CD4-positive, alpha-beta T cell treated with Interleukin-6 for 4 hours (primary cell): ENCODE measurements at regions not wholly inside any gene's neighbourhood (a gene's known extent, or its start where the extent isn't known, plus 50 kb on each side); places are given as distances from the start of the nearest gene placed in this dataset.

ENCODE experiments used
- DNase-seq: peaks from one replicate; pipeline ENCODE4 v3.0.0-alpha.2; 2020; ENCODE audit warnings: mixed read lengths

DNA sequence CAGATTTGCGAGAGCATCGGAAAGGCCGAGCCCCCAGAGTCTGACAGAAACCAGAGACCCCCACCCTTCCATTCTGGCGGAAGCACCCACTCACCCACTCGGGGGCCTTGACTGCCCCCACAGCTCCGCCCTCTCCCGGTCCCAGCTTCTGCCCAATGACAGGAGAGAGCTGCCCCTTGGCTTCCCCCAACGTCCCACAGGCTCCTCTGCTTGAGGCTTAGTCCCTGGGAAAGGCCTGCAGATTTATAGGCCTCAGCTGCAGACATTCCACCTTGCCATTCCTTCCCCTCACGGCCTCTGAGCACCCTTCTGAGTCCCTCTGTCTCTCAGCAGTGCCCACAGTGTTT, 125.0 kb upstream of the NCAM1 start:
- DNase-seq = no peak

DNA sequence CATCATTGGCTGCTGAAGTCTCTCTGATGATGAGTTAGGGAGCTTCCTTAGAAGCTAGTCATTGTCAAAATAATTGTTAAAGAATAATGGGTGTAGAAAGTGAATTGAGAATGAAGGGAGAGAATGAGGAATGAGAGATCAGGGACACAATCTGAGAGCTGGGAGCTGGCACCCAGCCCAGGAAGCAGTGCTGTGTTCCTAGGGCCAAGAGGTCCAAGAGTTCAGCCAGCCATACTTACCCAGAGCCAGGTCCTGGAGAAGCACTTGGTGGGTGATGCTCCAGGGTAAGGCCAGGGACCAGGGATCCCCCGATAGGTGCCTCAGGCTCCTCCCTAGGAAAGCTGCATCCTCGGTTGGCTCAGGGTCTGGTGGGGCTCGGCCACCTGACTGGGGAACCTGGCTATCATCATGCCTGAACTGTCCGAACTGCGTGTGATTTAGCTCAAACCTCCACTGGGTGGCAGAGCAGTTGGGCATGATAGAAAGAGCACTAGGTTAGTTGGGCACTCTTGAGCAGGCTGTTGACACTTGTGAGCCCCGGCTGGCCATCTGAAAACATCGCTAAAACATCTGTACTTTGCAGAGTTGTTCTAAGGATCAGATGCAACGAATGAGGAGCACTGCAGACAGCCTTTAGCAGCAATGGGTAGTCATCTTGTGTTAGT, 123.9 kb upstream of the NCAM1 start:
- DNase-seq = no peak

DNA sequence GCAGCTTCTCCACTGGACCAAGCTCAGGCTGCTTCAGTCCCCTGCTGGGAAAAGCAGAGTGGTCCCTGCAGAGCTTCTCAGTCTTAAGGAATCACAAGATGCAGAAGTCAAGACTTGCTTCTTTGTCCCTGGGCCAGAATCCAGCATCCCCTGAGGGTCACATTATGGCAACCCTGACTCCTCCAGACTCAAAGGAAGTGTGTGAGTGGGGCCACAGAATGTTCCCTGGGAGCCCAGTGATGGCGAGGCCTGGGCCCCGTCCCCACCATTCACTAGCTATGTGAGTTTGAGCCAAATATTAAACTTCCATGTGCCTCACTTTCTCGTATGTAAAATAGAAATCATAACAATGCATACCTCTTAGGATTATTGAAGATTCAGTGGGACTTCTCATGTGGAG, 122.2 kb upstream of the NCAM1 start:
- DNase-seq = no peak

DNA sequence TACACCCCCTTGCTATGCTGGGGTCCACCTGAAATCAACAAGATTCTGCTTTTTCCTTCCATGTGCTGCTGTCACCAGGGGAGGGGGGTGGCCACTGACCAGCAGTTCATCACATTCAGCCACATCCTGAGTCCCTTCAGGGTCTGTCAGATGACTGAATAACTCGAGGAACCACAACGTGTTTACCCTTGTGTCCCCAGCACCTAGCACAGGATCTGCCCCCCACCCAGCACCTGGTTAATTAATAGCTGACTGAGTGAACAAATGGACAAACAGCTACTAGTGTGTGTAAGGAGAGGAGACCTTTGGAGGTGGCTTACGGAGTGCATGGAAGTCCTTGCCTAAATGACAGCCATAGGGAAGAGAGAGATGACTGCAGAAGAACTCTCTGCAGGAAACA, 119.5 kb upstream of the NCAM1 start:
- no peak for DNase-seq

DNA sequence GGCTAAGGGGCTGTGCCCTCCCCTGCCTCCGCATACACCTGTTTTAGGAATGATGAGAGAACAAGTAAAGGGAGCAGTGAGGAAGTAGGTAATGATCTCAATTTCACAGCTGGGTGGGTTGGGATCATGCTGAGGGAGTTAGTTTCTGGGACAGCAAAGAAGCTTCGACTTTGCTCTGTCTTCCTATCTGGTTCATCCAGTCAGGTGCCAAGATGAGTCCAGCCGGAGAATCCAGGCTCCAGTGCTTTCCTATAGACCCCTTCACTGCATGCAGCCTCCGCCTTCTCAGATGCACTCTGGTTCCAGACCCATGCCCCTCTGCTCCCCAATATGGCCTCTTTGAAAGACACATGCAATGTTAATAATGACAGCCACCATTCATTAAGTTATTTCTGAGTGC, 119.1 kb upstream of the NCAM1 start:
- DNase-seq = no peak

DNA sequence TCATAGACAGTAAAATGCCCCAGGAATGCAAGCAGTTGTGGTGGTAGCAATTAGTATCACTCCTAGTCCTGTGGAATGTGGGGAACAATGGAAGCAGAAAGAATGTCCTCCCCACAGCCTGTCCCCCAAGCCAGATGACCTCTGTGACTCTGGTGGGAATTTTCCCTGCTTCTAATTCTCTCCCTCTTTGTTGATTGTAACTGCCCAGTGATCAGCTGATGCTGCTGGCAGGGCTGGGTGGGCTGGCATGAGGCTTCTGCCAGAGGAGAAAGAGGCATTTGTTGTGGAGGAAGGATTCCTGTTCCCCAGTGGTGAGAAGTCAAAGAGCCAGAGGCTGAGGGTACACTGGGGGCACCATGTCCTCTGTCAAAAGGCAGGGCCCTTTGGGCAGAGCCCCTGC, 116.7 kb upstream of the NCAM1 start:
- no peak for DNase-seq

DNA sequence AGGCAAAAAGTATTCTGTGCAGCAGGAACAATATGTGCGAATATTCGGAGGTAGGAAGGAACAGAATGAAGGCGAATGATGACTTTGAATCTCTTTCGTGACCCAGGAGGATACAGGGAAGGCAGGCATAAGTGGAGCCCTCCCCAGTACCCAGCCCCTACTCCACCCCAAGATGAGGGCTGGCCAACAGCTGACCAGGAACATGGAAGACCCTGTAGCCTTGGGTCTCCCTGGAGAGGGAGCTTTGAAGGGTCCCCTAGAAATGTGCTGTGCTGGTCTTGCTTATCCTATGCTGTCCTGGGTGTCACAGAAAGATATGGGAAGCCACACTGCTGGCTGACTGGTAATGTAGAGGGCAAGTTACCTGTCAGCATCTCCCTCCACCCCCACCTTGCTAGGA, 113.7 kb upstream of the NCAM1 start:
- DNase-seq = no peak

DNA sequence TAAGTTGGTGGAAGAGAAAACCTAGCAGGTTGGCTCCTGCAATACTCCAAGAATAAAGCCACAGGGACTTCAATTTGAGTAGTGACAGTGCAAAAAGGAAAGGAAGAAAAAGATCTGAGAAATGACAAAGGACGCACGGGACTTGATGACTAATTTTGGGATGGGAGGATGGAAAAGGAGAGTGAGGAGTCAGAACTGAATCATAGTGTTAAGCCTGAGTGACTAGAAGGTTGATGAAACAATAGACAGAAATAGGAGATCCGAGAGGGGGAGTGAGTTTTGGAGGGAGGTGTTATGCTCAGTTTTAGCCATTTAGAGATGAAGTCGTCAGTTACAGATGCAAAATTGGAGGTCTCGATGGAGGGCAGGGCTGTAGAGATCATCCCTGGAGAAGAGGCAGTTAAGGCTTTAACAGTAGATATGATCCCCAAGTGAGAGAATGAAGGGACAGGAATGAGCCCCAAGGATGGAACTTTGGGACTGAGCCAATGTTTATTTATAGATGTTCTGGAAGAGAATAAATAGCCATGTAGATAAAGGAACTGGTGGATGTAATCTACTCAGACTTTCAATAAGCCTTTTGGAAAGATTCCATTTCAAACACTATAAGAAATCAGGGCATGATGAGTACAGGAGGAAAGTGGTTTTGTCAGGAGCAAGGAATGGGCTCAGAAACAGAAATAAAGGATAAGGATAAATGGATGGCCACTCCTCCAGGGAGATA, 108.9 kb upstream of the NCAM1 start:
- DNase-seq = no peak

DNA sequence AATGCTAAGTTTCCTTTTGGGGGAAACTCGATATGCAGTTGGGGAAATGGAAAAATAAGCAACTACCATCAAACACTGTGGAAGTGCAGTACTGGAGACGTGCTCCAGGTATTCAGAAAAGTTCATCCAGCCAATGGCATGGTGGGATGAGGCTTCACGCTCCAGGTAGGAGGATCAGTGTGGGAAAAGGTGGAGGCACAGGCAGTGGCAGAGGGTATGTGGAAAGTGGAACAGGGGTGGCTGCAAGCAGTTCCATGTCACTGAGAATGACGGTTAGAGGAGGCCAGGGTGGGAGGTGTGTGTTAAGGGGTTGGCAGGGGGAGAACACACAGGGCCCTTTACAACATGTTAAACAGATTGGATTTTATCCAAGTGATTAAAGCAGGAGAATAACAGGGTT, 105.1 kb upstream of the NCAM1 start:
- no peak for DNase-seq

DNA sequence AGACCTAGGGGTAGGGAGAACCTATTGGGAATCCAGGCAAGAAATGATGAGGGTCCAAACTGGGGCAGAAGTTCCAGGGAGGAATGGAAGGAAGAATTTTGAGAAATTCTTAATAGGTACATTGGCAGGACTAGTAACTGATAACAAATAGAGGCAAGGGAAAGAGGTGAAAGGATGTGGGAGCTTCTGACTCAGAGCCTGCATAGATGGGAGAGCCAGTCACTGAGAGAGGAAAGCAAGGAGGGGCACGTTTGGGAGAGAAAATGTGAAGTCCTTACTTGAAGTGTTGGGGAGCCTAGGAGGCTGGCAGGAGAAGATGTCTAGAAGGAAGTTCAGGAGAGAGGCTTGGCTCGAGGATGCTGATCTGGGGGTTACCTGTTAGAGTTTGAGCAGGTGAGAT, 104.6 kb upstream of the NCAM1 start:
- no peak for DNase-seq

DNA sequence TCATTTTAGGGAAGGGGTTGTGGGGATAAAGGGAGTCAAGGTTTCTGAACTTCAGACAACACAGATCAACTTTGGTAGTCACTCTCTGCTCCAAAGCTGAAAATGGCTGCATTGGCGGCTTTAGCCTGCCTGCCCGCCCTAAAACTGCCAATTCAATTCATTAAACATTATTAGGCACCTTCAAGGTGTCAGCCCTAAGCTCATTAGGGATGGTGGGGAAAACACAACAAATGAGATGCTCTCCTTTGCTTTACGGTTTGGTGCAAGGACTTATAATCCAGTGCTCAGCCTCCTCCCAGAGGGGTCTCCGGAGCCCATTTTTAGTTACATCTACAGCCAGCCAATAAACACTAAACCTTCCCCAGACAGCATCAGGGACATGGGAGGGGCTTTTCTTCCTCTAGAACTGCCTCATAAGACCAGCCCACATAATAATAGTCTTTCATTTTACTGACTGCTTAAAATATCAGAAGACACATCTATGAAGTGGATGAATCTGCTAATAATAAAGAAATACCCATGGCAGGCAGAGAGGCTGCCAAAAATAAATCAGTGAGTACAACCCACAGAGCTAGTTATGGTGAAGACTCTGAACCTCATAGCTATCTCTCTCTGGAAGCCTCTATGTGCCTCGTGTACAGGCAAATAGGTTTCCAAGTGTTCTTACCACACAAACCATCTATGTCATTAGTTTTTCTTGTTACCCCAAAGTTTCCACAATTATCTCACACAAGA, 102.8 kb upstream of the NCAM1 start:
- no peak for DNase-seq

DNA sequence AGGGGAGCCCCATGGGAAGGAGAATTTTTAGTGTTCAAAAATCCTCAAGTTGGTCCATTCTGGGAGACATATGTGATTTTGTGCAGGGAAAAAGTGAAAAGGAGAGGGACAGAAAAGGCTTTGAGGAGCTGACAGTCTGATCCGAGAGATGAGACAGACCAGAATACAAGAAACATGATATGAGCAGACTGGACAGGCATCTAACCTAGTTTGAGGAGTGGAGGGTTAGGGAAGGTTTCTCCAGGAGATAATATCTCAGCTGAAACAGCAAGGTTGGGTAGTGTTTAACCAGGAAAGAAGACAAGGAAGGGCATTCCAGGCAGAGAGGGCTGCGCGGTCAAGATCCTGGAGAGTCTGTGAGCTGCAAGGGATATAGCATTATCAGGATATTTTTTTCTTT, 101.4 kb upstream of the NCAM1 start:
- no peak for DNase-seq

DNA sequence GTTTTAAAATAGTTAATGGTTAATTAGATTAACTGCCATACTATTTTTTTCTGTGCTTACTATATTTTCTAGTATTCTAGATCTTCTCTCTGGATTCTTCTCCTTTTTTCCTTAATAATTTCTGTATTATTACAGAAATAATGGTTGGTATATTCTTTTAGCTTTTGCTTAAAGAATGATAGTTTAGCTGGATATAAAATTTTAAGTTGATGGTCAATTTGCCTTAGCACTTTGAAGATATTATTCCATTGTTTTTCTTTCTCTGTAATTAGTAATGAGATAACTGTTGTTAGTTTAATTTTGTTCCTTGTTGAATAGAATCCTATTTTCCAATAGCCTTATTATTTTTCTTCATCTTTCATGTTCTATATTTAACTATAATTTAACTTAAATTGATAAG, 99.9 kb upstream of the NCAM1 start:
- DNase-seq = no peak

DNA sequence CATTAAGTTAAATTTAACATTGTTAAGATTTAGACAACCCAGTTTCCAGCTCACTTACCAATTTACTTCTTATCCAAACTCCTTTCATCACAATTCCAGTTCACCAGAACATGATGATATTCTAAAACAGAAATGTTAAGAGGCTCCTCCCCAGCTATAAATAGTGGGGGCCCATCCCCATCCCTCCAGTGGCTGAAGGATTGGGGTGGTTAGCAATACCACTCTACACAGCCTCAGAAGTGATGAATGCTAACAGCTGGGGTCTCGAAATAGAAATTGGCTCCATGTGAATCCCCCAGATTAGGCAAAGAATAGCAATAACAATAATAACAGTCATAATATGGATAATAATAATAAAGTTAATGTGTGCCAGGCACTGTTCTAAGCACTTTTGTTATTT, 97.9 kb upstream of the NCAM1 start:
- DNase-seq = no peak

DNA sequence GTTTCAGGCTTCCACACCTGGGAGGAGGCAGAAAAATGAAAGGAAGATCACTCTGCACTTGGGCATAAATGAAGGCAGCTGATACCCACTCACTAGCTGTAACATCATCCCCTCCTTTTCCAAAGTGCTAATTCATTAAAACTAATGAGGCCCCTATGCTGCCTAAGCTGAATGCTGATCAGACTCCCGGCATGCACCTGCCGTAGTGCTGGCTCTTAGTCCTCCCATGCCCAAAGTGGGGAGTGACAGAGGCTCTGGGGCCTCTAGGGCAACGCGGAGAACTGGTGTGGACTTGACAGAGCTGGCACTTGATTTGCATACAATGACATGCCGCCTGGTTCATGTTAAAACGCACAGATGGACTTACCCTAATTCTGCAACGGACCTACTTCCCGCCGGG, 96.5 kb upstream of the NCAM1 start:
- no peak for DNase-seq

DNA sequence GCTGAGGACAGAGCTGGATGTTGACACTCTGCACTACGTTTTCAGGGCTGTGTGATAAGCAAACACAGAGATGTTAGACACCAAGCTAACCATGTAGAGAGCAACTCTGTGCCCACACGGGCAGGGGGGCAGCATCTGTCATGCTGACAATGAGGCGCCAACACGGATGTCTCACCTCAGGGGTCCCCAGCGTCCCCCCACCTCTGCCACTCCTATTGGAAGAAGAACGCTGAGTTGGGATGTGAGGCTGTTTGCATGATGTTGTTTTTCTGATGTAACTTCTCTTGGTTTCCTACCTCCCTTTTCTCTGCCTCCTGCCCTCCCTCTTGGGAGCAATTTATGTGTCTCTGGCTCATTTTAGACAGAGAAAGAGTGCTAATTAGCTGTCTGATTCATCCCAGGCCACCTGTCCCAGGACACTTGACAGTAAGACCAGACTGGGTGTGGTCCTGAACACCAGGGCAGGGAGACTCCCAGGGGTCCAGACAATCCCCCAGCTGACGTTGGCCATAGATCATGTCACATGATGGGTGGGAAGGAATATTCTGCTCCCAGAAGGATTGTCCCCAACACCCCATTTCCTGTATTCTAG, 89.2 kb upstream of the NCAM1 start:
- no peak for DNase-seq

DNA sequence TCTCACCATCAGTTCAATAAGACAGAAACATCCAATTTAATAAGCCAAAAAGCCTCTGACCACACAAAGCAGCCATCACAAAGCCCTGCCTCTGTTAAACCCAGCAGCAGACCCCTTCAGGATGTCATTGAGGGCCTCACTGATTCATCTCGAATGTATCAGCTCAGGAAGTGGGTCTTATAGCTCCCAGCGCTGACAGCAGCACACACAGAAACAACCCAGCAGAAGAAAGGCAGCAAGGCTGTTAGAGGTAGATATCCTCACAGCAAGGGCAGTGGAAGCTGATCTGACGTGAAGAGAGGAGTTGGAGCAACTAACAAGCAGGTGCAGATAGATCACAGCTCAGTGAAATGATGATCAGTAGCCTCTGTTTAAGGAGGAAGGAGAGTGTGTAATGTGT, 86.2 kb upstream of the NCAM1 start:
- no peak for DNase-seq

DNA sequence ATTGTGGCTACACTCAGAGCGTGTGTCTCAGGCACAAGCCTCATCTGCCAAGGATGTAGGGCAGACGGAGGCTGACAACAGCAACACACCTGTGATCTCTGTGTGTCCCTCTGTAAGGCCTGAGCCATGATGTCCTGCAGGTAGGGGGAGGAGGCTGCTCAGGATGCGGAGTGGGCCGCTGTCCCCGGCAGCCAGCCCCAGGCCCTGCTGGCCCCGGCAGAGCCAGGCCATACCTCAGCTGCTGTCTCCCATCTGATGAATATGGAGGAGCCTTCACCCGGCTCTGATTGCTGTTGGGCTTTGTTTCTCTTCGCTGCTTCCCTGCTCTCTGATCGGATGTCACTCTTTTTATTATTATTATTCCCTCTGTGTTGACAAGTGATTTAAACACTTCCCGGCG, 83.6 kb upstream of the NCAM1 start:
- no peak for DNase-seq

DNA sequence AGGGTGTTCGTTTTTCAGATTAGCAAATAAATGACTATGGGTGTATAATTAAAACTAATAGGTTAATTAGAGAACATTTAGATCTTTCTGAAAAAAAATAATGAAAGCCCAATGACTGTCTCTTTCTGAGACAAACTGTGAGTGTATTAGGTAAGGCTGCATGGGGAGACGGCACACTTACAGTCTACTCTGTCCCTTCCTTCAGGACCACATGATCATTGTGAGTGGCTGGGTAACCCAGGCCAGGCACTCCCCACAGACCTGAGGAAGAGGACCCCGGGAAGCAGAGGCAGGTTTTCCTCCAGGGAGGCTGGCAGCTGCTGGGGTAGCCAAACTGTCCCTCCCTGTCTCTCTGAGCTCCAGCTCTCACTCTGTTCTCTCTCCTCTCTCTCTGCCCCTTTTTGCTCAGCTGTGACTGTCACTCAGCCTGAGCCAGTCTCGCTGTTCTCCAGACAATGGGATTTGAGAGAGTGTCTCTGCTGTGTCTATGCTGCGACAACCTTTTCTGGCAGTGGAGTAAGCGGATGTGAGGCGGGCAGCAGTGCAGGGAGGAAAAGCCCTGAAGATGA, 83.1 kb upstream of the NCAM1 start:
- no peak for DNase-seq

DNA sequence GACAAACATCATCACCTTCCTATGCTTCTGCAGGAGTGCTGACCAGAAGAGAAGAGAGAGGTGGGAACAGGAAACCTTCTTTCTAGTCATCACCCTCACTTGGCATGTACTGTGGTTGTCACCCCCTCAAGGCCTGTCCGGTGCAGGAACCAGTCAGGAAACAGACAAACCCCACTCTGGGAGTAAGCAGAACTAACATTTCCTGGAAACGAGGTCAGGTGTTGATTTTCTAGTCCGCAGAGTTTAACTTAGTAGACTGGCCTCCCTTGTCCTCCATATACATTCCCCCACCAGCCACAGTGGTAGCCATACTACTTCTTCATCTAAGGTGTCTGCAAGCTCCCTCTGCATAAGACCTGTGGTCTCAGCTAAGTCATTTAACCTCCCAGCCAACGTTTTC, 80.7 kb upstream of the NCAM1 start:
- no peak for DNase-seq

DNA sequence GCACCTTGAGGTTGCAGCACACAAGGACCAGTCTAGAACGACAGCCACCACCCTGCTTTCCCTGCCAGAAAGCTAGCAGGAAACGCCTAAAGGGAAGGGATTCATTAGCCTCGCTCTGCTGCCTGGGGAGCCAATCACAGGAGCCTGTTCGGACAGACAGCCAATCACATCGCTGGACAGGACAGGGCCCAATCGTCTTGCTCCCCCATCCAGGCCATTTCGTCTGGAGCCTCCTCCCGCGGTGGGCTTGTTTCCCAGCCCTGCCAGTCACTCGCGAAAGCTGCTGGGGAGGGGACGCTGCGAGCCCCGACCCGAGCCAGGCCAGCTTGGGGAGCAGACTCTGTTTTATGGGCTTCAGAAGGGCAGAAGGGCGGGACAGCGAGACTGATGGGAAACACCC, 79.8 kb upstream of the NCAM1 start:
- DNase-seq = no peak

DNA sequence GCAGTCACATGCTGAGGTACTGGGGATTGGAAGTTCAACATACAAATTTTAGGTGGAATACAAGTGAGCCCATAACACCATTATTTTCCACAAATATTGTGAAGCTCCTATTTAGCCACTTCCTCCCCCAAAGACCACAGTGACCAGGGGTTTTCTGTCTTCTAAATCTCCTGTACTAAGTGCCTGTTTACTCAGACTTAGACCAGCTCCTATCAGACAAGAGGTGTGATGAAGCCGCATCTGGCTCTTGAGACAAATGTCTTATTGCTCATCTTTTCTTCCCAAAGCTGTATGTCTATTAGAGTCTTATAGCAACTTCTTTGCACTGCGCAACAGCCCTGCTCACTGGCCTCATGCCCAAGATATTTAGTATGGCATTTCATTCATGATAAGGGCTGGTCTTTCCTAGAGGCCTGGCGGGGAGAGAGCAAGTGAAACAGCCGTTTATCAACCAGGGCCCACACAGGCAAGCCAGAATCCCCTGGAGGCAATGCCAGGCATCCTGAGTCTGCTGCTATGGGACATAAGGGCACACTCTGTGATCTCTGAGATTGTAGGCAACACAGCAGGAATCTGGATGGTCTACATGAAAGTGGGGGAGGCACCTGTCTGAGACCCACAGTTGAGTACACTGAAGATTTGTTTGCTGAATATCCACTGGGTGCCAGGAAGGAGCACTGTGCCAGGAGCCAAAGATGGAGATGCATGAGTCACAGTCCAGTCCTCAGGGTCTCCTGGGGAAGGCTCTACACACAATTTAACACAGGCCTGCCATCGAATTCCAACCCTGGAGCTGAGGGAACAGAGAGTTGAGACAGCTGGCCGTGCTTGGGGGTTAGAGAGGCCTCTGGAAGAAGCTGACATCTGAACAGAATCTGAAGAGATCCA, 78.5 kb upstream of the NCAM1 start:
- no peak for DNase-seq
